WTC11 (cell line): ENCODE measurements at regions not wholly inside any gene's neighbourhood (a gene's known extent, or its start where the extent isn't known, plus 50 kb on each side); places are given as distances from the start of the nearest gene placed in this dataset.

Experiments
- ATAC-seq: fragments of 200-7000 bp; cut with Tn5 transposase; 2 replicates; pipeline ENCODE4 v1.10.0; 2021; ENCODE audit warnings: mild to moderate bottlenecking, moderate library complexity
- CTCF ChIA-PET: fragments of 300-600 bp; sonication (Branson Sonifier 250); formaldehyde crosslinking; loops from one replicate; lab custom pipeline; 2021; ENCODE audit warnings: antibody characterized with exemption; lab: Charles Lee
- POLR2A ChIA-PET: fragments of 350-600 bp; sonication (Branson Sonifier 250); formaldehyde crosslinking; loops from one replicate; lab custom pipeline; 2021; ENCODE audit warnings: antibody characterized with exemption; lab: Charles Lee
- DNase-seq: peaks from one replicate; pipeline ENCODE4 v3.0.0; 2021; ENCODE audit warnings: low spot score
- H3K27ac Mint-ChIP-seq: 2 replicates; pipeline ENCODE4 v1.8.0; 2021; ENCODE audit warnings: mixed read lengths
- H3K27me3 Mint-ChIP-seq: 2 replicates; pipeline ENCODE4 v1.8.0; 2021; ENCODE audit warnings: low read depth, mild to moderate bottlenecking, moderate library complexity, mixed read lengths
- H3K36me3 Mint-ChIP-seq: 2 replicates; pipeline ENCODE4 v1.8.0; 2021; ENCODE audit warnings: mixed read lengths
- H3K4me1 Mint-ChIP-seq: 2 replicates; pipeline ENCODE4 v1.8.0; 2022; ENCODE audit warnings: mixed read lengths
- H3K4me3 Mint-ChIP-seq: 2 replicates; pipeline ENCODE4 v1.8.0; 2021; ENCODE audit warnings: mild to moderate bottlenecking, moderate library complexity, mixed read lengths
- H3K9me3 Mint-ChIP-seq: 2 replicates; pipeline ENCODE4 v1.8.0; 2021; ENCODE audit warnings: mixed read lengths
- CREM ChIP-seq: sonication (generic); formaldehyde crosslinking; IDR thresholded peaks from 2 replicates; pipeline ENCODE4 v1.8.1; 2022; ENCODE audit warnings: mild to moderate bottlenecking, missing genetic modification reagents, moderate library complexity
- ETV6 ChIP-seq: sonication (generic); formaldehyde crosslinking; IDR thresholded peaks from 2 replicates; pipeline ENCODE4 v1.8.1; 2022; ENCODE audit warnings: mild to moderate bottlenecking, missing genetic modification reagents
- FOXP1 ChIP-seq: sonication (generic); formaldehyde crosslinking; IDR thresholded peaks from 2 replicates; pipeline ENCODE4 v1.8.0; 2022; ENCODE audit warnings: missing genetic modification reagents, mild to moderate bottlenecking, moderate library complexity, borderline replicate concordance
- GABPB1 ChIP-seq: sonication (generic); formaldehyde crosslinking; IDR thresholded peaks from 2 replicates; pipeline ENCODE4 v1.8.1; 2023; ENCODE audit warnings: mild to moderate bottlenecking, missing genetic modification reagents
- MLX ChIP-seq: sonication (generic); formaldehyde crosslinking; IDR thresholded peaks from 2 replicates; pipeline ENCODE4 v1.8.1; 2023; ENCODE audit warnings: mild to moderate bottlenecking, missing genetic modification reagents, moderate library complexity
- MYBL2 ChIP-seq: sonication (generic); formaldehyde crosslinking; IDR thresholded peaks from 2 replicates; pipeline ENCODE4 v1.8.1; 2023; ENCODE audit warnings: mild to moderate bottlenecking, moderate library complexity, missing genetic modification reagents
- NFE2L1 ChIP-seq: sonication (generic); formaldehyde crosslinking; IDR thresholded peaks from 2 replicates; pipeline ENCODE4 v1.8.1; 2023; ENCODE audit warnings: missing genetic modification reagents
- NR2C2 ChIP-seq: sonication (generic); formaldehyde crosslinking; IDR thresholded peaks from 2 replicates; pipeline ENCODE4 v1.8.0; 2022; ENCODE audit warnings: mild to moderate bottlenecking, missing genetic modification reagents
- RORB ChIP-seq: fragments of 250-450 bp; sonication (Bioruptor Pico); IDR thresholded peaks from 2 replicates; pipeline ENCODE4 v1.9.0; 2021; ENCODE audit warnings: mild to moderate bottlenecking
- SMAD3 ChIP-seq: sonication (generic); formaldehyde crosslinking; IDR thresholded peaks from 2 replicates; pipeline ENCODE4 v1.8.0; 2022; ENCODE audit warnings: missing genetic modification reagents, mild to moderate bottlenecking, borderline replicate concordance
- ZNF671 ChIP-seq: fragments of 250-450 bp; sonication (Bioruptor Pico); IDR thresholded peaks from 2 replicates; pipeline ENCODE4 v1.8.0; 2021; ENCODE audit warnings: mild to moderate bottlenecking
- TF ChIP-seq, protein P1 (sequence below): sonication (generic); formaldehyde crosslinking; IDR thresholded peaks from 2 replicates; pipeline ENCODE4 v1.8.0; 2022; ENCODE audit warnings: mild to moderate bottlenecking, missing genetic modification reagents
- TF ChIP-seq, protein P2 (sequence below): sonication (generic); formaldehyde crosslinking; IDR thresholded peaks from 2 replicates; pipeline ENCODE4 v1.8.0; 2022; ENCODE audit warnings: mild to moderate bottlenecking, missing genetic modification reagents
- TF ChIP-seq, protein P3 (sequence below): fragments of 250-450 bp; sonication (Bioruptor Pico); IDR thresholded peaks from 2 replicates; pipeline ENCODE4 v1.9.0; 2021; ENCODE audit warnings: mild to moderate bottlenecking
- TF ChIP-seq, protein P4 (sequence below): fragments of 250-450 bp; sonication (Bioruptor Pico); IDR thresholded peaks from 2 replicates; pipeline ENCODE4 v1.8.0; 2021; ENCODE audit warnings: mild to moderate bottlenecking
- TF ChIP-seq, protein P5 (sequence below): sonication (generic); formaldehyde crosslinking; IDR thresholded peaks from 2 replicates; pipeline ENCODE4 v1.8.0; 2023; ENCODE audit warnings: missing genetic modification reagents, mild to moderate bottlenecking, borderline replicate concordance
- TF ChIP-seq, protein P6 (sequence below): sonication (generic); formaldehyde crosslinking; IDR thresholded peaks from 2 replicates; pipeline ENCODE4 v1.8.1; 2022; ENCODE audit warnings: mild to moderate bottlenecking, missing genetic modification reagents, moderate library complexity, borderline replicate concordance

- TF ChIP-seq, protein P1, sequence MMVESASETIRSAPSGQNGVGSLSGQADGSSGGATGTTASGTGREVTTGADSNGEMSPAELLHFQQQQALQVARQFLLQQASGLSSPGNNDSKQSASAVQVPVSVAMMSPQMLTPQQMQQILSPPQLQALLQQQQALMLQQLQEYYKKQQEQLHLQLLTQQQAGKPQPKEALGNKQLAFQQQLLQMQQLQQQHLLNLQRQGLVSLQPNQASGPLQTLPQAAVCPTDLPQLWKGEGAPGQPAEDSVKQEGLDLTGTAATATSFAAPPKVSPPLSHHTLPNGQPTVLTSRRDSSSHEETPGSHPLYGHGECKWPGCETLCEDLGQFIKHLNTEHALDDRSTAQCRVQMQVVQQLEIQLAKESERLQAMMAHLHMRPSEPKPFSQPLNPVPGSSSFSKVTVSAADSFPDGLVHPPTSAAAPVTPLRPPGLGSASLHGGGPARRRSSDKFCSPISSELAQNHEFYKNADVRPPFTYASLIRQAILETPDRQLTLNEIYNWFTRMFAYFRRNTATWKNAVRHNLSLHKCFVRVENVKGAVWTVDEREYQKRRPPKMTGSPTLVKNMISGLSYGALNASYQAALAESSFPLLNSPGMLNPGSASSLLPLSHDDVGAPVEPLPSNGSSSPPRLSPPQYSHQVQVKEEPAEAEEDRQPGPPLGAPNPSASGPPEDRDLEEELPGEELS (CRISPR knock-in tag), result no peak
Observed at GRCh38 chr3:191775451-191776233, 314.7 kb downstream of the PYDC2 start (continued).

GRCh38 chr3:191781044-191781443 lies 320.1 kb downstream of the PYDC2 start:
- Mint-ChIP-seq H3K9me3 (peaks cover 55% of the 10 kb centered on the region), H3K27ac (peak overlapping the region; percentile 67; the same call in 1 of the 2 replicates), H3K27me3 (no peaks in the 10 kb centered on the region; the same call in 1 of the 2 replicates), H3K4me3 (no peak overlapping the region)
- POLR2A ChIA-PET, result no interaction called here
- no peak for ATAC-seq
- TF ChIP-seq, protein P2, sequence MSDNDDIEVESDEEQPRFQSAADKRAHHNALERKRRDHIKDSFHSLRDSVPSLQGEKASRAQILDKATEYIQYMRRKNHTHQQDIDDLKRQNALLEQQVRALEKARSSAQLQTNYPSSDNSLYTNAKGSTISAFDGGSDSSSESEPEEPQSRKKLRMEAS (CRISPR knock-in tag), result no peak
- TF ChIP-seq MYBL2 (CRISPR knock-in tag) (no peak), SMAD3 (CRISPR knock-in tag) (no peak), ZNF671 (CRISPR knock-in tag) (no peak)
- TF ChIP-seq, protein P3, sequence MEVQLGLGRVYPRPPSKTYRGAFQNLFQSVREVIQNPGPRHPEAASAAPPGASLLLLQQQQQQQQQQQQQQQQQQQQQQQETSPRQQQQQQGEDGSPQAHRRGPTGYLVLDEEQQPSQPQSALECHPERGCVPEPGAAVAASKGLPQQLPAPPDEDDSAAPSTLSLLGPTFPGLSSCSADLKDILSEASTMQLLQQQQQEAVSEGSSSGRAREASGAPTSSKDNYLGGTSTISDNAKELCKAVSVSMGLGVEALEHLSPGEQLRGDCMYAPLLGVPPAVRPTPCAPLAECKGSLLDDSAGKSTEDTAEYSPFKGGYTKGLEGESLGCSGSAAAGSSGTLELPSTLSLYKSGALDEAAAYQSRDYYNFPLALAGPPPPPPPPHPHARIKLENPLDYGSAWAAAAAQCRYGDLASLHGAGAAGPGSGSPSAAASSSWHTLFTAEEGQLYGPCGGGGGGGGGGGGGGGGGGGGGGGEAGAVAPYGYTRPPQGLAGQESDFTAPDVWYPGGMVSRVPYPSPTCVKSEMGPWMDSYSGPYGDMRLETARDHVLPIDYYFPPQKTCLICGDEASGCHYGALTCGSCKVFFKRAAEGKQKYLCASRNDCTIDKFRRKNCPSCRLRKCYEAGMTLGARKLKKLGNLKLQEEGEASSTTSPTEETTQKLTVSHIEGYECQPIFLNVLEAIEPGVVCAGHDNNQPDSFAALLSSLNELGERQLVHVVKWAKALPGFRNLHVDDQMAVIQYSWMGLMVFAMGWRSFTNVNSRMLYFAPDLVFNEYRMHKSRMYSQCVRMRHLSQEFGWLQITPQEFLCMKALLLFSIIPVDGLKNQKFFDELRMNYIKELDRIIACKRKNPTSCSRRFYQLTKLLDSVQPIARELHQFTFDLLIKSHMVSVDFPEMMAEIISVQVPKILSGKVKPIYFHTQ, result no peak
- TF ChIP-seq, all 79 proteins: peak for 0
- Mint-ChIP-seq H3K4me1 (peaks cover 5% of the 10 kb centered on the region), H3K36me3 (peaks cover 23% of the 10 kb centered on the region)
- DNase-seq, result no peak
- CTCF ChIA-PET, result no interaction called here

DNA sequence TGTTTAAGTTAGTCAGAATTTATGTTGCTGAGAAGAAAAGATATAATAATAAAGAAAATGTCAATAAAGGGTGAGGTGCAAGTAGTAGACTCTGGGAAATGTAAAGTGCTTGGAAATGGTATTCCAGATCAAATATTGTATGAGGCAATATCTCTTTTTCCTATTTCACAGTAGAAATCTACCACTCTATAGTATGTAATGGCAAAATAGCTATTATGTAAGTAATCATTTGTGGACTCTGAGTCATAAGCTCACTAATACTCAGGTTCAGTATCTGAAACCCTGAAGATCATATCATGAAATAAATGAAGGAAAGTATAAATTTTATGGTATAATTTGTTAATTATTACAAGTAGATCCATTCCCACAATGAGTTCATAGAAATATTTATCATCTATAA lies 322.1 kb downstream of the PYDC2 start:
- Mint-ChIP-seq H3K9me3 (peaks cover 38% of the 10 kb centered on the region), H3K36me3 (peaks cover 9% of the 10 kb centered on the region), H3K27ac (no peak overlapping the region), H3K4me1 (peaks cover 5% of the 10 kb centered on the region), H3K4me3 (no peak overlapping the region), H3K27me3 (no peaks in the 10 kb centered on the region)
- POLR2A ChIA-PET, result no interaction called here
- CTCF ChIA-PET, result no interaction called here
- no peak for ATAC-seq
- DNase-seq, result no peak
- TF ChIP-seq, protein P4, sequence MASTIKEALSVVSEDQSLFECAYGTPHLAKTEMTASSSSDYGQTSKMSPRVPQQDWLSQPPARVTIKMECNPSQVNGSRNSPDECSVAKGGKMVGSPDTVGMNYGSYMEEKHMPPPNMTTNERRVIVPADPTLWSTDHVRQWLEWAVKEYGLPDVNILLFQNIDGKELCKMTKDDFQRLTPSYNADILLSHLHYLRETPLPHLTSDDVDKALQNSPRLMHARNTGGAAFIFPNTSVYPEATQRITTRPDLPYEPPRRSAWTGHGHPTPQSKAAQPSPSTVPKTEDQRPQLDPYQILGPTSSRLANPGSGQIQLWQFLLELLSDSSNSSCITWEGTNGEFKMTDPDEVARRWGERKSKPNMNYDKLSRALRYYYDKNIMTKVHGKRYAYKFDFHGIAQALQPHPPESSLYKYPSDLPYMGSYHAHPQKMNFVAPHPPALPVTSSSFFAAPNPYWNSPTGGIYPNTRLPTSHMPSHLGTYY (CRISPR knock-in tag), result no peak
- TF ChIP-seq CREM (no peak), GABPB1 (no peak), NFE2L1 (CRISPR knock-in tag) (no peak), RORB (no peak), FOXP1 (no peak), NR2C2 (CRISPR knock-in tag) (no peak), MLX (CRISPR knock-in tag) (no peak), ETV6 (CRISPR knock-in tag) (no peak)
- TF ChIP-seq, protein P5, sequence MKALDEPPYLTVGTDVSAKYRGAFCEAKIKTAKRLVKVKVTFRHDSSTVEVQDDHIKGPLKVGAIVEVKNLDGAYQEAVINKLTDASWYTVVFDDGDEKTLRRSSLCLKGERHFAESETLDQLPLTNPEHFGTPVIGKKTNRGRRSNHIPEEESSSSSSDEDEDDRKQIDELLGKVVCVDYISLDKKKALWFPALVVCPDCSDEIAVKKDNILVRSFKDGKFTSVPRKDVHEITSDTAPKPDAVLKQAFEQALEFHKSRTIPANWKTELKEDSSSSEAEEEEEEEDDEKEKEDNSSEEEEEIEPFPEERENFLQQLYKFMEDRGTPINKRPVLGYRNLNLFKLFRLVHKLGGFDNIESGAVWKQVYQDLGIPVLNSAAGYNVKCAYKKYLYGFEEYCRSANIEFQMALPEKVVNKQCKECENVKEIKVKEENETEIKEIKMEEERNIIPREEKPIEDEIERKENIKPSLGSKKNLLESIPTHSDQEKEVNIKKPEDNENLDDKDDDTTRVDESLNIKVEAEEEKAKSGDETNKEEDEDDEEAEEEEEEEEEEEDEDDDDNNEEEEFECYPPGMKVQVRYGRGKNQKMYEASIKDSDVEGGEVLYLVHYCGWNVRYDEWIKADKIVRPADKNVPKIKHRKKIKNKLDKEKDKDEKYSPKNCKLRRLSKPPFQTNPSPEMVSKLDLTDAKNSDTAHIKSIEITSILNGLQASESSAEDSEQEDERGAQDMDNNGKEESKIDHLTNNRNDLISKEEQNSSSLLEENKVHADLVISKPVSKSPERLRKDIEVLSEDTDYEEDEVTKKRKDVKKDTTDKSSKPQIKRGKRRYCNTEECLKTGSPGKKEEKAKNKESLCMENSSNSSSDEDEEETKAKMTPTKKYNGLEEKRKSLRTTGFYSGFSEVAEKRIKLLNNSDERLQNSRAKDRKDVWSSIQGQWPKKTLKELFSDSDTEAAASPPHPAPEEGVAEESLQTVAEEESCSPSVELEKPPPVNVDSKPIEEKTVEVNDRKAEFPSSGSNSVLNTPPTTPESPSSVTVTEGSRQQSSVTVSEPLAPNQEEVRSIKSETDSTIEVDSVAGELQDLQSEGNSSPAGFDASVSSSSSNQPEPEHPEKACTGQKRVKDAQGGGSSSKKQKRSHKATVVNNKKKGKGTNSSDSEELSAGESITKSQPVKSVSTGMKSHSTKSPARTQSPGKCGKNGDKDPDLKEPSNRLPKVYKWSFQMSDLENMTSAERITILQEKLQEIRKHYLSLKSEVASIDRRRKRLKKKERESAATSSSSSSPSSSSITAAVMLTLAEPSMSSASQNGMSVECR, result no peak
- TF ChIP-seq, protein P1 (CRISPR knock-in tag), result no peak
- TF ChIP-seq, protein P6, sequence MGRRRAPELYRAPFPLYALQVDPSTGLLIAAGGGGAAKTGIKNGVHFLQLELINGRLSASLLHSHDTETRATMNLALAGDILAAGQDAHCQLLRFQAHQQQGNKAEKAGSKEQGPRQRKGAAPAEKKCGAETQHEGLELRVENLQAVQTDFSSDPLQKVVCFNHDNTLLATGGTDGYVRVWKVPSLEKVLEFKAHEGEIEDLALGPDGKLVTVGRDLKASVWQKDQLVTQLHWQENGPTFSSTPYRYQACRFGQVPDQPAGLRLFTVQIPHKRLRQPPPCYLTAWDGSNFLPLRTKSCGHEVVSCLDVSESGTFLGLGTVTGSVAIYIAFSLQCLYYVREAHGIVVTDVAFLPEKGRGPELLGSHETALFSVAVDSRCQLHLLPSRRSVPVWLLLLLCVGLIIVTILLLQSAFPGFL (CRISPR knock-in tag), result no peak
